ENCODE measurements at regions not wholly inside any gene's neighbourhood (a gene's known extent, or its start where the extent isn't known, plus 50 kb on each side); places are given as distances from the start of the nearest gene placed in this dataset.

DNA sequence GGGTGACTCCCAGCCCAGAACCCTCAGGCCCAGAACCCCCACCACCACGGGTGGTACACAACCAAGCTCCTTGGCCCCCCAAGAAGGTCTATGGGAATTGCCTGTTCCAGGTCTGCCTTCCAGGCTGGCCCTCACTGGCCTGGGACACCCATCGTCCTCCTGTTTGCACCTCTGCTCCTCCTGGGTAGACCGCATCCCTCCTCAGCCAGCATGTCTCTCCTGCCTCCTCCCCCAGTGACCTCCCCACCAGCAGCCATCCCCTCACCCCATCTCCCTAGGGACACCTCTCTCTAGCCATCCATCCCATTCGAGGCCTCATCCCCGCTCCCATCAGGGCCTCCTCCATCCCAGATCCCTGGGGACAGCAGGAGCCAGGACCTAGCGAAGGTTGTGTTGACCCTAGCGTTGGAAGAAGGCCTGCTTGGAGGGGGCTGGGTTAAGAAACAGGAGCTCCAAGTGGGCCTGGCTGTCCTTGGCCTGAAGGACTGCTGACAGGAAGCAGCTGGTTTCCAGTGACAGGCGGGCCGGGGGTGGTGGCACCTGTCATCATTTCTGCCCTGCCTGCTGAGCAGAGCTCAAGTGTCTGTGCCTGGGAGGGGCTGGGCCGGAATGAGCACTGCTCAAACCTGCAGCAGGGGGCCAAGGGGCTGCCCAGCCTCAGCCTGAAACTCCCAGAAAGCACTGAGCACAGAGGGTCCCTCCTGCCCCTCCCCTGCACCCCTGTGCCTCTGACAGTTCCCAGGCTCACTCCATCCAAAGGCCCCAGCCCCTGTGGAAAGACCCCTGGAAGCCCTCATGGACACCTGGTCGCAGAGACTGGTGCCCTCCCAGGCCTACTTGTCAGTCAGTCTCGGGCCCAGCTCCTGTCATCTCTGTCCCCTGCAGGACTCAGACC is 96.0 kb upstream of the OTOS start:
- TF ChIP-seq, protein P1, sequence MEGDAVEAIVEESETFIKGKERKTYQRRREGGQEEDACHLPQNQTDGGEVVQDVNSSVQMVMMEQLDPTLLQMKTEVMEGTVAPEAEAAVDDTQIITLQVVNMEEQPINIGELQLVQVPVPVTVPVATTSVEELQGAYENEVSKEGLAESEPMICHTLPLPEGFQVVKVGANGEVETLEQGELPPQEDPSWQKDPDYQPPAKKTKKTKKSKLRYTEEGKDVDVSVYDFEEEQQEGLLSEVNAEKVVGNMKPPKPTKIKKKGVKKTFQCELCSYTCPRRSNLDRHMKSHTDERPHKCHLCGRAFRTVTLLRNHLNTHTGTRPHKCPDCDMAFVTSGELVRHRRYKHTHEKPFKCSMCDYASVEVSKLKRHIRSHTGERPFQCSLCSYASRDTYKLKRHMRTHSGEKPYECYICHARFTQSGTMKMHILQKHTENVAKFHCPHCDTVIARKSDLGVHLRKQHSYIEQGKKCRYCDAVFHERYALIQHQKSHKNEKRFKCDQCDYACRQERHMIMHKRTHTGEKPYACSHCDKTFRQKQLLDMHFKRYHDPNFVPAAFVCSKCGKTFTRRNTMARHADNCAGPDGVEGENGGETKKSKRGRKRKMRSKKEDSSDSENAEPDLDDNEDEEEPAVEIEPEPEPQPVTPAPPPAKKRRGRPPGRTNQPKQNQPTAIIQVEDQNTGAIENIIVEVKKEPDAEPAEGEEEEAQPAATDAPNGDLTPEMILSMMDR (conservative IDR thresholded peaks at IDR 0.05; ENCODE audit: control insufficient read depth, insufficient read depth, low read depth, low read length), result no peak
- H3K4me3 ChIP-seq (ENCODE audit: control insufficient read depth, low read depth, low read length), result no peak overlapping the region
- no peak for DNase-seq (ENCODE audit: low read depth)

DNA sequence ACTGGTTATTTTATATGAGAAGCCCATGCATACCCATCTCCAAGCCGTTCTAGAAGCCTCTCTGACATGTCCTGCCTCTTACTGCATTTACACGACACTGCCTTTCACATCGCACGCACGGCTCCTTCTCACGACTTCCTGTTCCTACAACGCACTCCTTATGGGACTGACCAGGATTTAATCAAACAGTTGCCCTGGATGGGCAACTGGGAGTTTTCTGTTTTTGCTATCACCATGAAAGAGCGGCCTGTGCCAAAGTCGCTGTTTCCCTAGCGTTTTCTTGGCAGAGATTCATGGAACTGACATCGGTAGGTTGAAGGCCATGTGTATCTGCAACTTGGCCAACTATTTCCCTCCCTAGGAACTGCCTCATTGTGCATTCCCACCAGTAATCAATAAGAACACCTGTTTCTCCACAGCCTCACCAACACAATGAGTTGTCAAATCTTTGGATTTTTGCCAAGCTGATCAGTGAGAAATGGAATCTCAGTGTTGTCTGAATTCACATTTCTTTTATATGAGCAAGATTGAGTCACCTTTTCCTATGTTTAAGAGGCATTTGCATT is 97.2 kb upstream of the OTOS start:
- H3K4me3 ChIP-seq (ENCODE audit: control insufficient read depth, low read depth, low read length), result no peak overlapping the region
- peak; percentile 80 for DNase-seq (ENCODE audit: low read depth)
- TF ChIP-seq, protein P1 (conservative IDR thresholded peaks at IDR 0.05; ENCODE audit: control insufficient read depth, insufficient read depth, low read depth, low read length), result no peak

DNA sequence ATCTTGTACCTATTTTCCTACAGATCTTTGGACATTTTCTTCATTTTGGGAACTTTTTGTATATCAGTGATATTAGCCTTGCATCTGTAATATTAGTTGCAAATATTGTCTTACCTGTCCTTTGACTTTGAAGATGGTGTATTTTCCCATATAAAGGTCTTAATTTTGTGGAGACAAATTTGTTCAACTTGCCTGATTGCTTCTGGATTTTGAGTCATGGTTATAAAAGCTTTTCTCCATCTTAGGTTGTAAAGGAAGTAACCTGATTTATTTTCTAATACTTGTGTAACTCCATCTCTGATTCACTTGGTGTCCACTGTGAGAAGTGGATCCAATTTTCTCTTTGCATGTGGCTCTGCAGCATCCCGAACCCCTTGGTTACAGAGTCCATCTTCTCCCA is 97.7 kb upstream of the OTOS start:
- TF ChIP-seq, protein P1 (conservative IDR thresholded peaks at IDR 0.05; ENCODE audit: control insufficient read depth, insufficient read depth, low read depth, low read length), result no peak
- DNase-seq (ENCODE audit: low read depth), result peak; percentile 33
- no peak overlapping the region for H3K4me3 ChIP-seq (ENCODE audit: control insufficient read depth, low read depth, low read length)

DNA sequence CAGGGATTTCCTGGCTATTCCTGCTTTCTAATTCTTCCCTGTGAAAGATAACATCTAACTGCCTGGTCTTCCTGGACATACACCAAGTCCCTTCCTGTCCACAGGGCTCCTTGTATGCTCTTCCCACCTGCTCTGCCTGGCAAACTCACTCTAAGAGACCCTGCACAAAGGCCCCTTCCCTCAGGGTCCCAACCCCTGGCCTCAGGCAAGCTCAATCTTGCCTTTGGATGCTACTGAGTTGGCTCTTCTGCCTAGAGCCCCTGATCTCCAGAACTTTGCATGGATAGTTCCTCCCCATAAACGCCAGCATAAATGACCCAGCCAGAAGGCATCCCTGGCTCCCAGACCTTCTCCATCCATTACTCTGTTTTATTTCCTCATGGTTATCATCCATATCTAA is 98.3 kb upstream of the OTOS start:
- DNase-seq (ENCODE audit: low read depth), result no peak
- TF ChIP-seq, protein P1 (conservative IDR thresholded peaks at IDR 0.05; ENCODE audit: control insufficient read depth, insufficient read depth, low read depth, low read length), result no peak
- no peak overlapping the region for H3K4me3 ChIP-seq (ENCODE audit: control insufficient read depth, low read depth, low read length)

DNA sequence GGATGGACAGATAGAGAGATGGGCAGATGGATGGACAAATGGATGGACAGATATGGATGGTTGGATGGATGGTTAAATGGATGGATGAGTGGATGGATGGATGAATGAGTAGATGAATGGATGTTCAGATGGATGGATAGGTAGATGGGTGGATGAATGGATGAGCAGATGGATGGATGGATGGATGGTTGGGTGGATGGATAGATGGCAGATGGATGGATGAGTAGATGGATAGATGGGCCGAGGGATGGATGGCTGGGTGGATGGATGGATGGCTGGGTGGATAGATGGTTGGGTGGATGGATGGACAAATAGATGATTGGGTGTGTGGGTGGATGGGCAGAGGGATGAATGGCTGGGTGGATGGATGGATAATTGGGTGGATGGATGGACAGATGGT is 98.9 kb upstream of the OTOS start:
- TF ChIP-seq, protein P1 (conservative IDR thresholded peaks at IDR 0.05; ENCODE audit: control insufficient read depth, insufficient read depth, low read depth, low read length), result no peak
- DNase-seq (ENCODE audit: low read depth), result no peak
- no peak overlapping the region for H3K4me3 ChIP-seq (ENCODE audit: control insufficient read depth, low read depth, low read length)

DNA sequence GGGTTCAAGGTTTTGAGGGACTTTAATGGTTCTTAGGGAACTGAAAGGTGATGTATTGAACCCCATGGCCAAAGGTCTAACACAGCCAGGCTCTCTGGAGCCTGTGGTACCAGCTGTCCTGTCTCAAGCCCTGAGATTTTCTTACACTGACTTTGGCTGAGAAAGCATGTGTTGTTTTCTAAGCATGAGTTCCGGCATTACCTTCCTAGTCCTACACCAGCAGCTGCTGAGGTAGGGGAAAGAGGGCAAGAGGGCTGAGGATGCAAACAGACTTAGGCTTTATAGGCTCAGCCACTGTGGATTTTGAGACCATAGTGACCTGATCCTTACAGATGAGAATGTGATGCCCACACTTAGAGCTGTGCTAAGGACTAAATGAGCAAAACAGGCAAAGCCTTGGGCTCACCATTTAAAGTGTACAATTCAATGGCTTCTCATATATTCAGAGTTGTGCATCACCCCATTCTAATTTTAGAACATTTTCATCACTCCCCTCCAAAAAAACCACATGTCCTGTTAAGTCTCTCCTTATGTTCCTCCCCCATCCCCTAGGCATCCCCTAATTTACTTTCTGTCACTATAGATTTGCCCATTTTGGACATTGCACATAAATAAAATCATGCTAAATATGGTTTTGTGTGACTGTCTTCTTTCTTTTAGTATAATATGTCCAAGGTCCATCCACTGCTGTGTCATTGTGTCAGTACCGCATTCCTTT is 99.7 kb upstream of the OTOS start:
- TF ChIP-seq, protein P1 (conservative IDR thresholded peaks at IDR 0.05; ENCODE audit: control insufficient read depth, insufficient read depth, low read depth, low read length), result no peak
- no peak for DNase-seq (ENCODE audit: low read depth)
- no peak overlapping the region for H3K4me3 ChIP-seq (ENCODE audit: control insufficient read depth, low read depth, low read length)

Measured in fibroblast of mammary gland (primary cell).